ENCODE measurements at regions not wholly inside any gene's neighbourhood (a gene's known extent, or its start where the extent isn't known, plus 50 kb on each side); places are given as distances from the start of the nearest gene placed in this dataset.

- no peak for DNase-seq
Measured at GRCh38 chr9:120104771-120105170, 475.2 kb downstream of the CDK5RAP2 start.

GRCh38 chr9:120100595-120100994, 479.4 kb downstream of the CDK5RAP2 start:
- DNase-seq, result no peak

- DNase-seq, result no peak
Measured at GRCh38 chr9:120099065-120099464, 480.9 kb downstream of the CDK5RAP2 start.

- no peak for DNase-seq
Measured at GRCh38 chr9:120098584-120098983, 481.4 kb downstream of the CDK5RAP2 start.

GRCh38 chr9:120091206-120091605, 488.8 kb downstream of the CDK5RAP2 start:
- DNase-seq, result no peak

GRCh38 chr9:120080849-120081248, 499.1 kb downstream of the CDK5RAP2 start:
- no peak for DNase-seq

- DNase-seq, result no peak
Measured at GRCh38 chr9:120078112-120078511, 501.9 kb downstream of the CDK5RAP2 start.

- DNase-seq, result no peak
Measured at GRCh38 chr9:120071760-120072159, 508.2 kb downstream of the CDK5RAP2 start.

- DNase-seq, result no peak
Measured at GRCh38 chr9:120066315-120066714, 513.7 kb downstream of the CDK5RAP2 start.

- no peak for DNase-seq
Measured at GRCh38 chr9:120065151-120065550, 514.8 kb downstream of the CDK5RAP2 start.

- no peak for DNase-seq
Measured at GRCh38 chr9:120045011-120045410, 535.0 kb downstream of the CDK5RAP2 start.

GRCh38 chr9:120043448-120043847, 536.5 kb downstream of the CDK5RAP2 start:
- DNase-seq, result no peak

- DNase-seq, result no peak
Measured at GRCh38 chr9:120040896-120041295, 539.1 kb downstream of the CDK5RAP2 start.

- DNase-seq, result no peak
Measured at GRCh38 chr9:120038342-120038741, 541.6 kb downstream of the CDK5RAP2 start.

GRCh38 chr9:120032639-120033038, 547.3 kb downstream of the CDK5RAP2 start:
- DNase-seq, result no peak

- no peak for DNase-seq
Measured at GRCh38 chr9:120030847-120031246, 549.1 kb downstream of the CDK5RAP2 start.

- DNase-seq, result no peak
Measured at GRCh38 chr9:120018550-120018949, 561.4 kb downstream of the CDK5RAP2 start.

GRCh38 chr9:120018037-120018436, 561.9 kb downstream of the CDK5RAP2 start:
- no peak for DNase-seq

GRCh38 chr9:120016231-120016630, 563.7 kb downstream of the CDK5RAP2 start:
- DNase-seq, result no peak

- no peak for DNase-seq
Measured at GRCh38 chr9:120014796-120015195, 565.2 kb downstream of the CDK5RAP2 start.

- DNase-seq, result no peak
Measured at GRCh38 chr9:120009856-120010255, 570.1 kb downstream of the CDK5RAP2 start.

- DNase-seq, result no peak
Measured at GRCh38 chr9:120001536-120001935, 578.4 kb downstream of the CDK5RAP2 start.

GRCh38 chr9:119998614-119999013, 581.4 kb downstream of the CDK5RAP2 start:
- DNase-seq, result no peak

- DNase-seq, result no peak
Measured at GRCh38 chr9:119991797-119992196, 588.2 kb downstream of the CDK5RAP2 start.

- DNase-seq, result no peak
Measured at GRCh38 chr9:119986713-119987112, 593.3 kb downstream of the CDK5RAP2 start.

GRCh38 chr9:119986205-119986604, 593.8 kb downstream of the CDK5RAP2 start:
- DNase-seq, result no peak

All from Kasumi-1 (cell line).